ENCODE measurements at regions not wholly inside any gene's neighbourhood (a gene's known extent, or its start where the extent isn't known, plus 50 kb on each side); places are given as distances from the start of the nearest gene placed in this dataset.

GRCh38 chr12:94775710-94776109 lies 125.4 kb upstream of the TMCC3 start:
- H3K27ac ChIP-seq: no peak overlapping the region
- TF ChIP-seq, protein P1, sequence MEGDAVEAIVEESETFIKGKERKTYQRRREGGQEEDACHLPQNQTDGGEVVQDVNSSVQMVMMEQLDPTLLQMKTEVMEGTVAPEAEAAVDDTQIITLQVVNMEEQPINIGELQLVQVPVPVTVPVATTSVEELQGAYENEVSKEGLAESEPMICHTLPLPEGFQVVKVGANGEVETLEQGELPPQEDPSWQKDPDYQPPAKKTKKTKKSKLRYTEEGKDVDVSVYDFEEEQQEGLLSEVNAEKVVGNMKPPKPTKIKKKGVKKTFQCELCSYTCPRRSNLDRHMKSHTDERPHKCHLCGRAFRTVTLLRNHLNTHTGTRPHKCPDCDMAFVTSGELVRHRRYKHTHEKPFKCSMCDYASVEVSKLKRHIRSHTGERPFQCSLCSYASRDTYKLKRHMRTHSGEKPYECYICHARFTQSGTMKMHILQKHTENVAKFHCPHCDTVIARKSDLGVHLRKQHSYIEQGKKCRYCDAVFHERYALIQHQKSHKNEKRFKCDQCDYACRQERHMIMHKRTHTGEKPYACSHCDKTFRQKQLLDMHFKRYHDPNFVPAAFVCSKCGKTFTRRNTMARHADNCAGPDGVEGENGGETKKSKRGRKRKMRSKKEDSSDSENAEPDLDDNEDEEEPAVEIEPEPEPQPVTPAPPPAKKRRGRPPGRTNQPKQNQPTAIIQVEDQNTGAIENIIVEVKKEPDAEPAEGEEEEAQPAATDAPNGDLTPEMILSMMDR (IDR thresholded peaks at IDR 0.05): no peak
- no peaks in the 10 kb centered on the region for H3K27me3 ChIP-seq
- H3K36me3 ChIP-seq: no peaks in the 10 kb centered on the region
- ATAC-seq: no peak
- DNase-seq: no peak
- no peaks in the 10 kb centered on the region for H3K9me3 ChIP-seq
- no peaks in the 10 kb centered on the region for H3K4me1 ChIP-seq
- no peak overlapping the region for H3K4me3 ChIP-seq
- intact Hi-C loops (cut with DNase I): no loop called here

GRCh38 chr12:94771741-94772140 lies 121.4 kb upstream of the TMCC3 start:
- H3K4me1 ChIP-seq: no peaks in the 10 kb centered on the region
- no peak overlapping the region for H3K4me3 ChIP-seq
- no peaks in the 10 kb centered on the region for H3K9me3 ChIP-seq
- ATAC-seq (no peak), DNase-seq (no peak)
- H3K27me3 ChIP-seq: no peaks in the 10 kb centered on the region
- H3K36me3 ChIP-seq: no peaks in the 10 kb centered on the region
- intact Hi-C loops (cut with DNase I): no loop called here
- TF ChIP-seq, protein P1 (IDR thresholded peaks at IDR 0.05): no peak
- no peak overlapping the region for H3K27ac ChIP-seq

- DNase-seq (no peak), ATAC-seq (no peak)
- TF ChIP-seq, protein P1 (IDR thresholded peaks at IDR 0.05): no peak
- no peaks in the 10 kb centered on the region for H3K27me3 ChIP-seq
- H3K4me3 ChIP-seq: no peak overlapping the region
- H3K9me3 ChIP-seq: no peaks in the 10 kb centered on the region
- no peaks in the 10 kb centered on the region for H3K4me1 ChIP-seq
- intact Hi-C loops (cut with DNase I): no loop called here
- no peaks in the 10 kb centered on the region for H3K36me3 ChIP-seq
- no peak overlapping the region for H3K27ac ChIP-seq
Measured at GRCh38 chr12:94771199-94771598, 120.8 kb upstream of the TMCC3 start.

GRCh38 chr12:94770791-94771190 lies 120.4 kb upstream of the TMCC3 start:
- no peaks in the 10 kb centered on the region for H3K36me3 ChIP-seq
- intact Hi-C loops (cut with DNase I): no loop called here
- H3K4me3 ChIP-seq: no peak overlapping the region
- TF ChIP-seq, protein P1 (IDR thresholded peaks at IDR 0.05): no peak
- no peak overlapping the region for H3K27ac ChIP-seq
- no peaks in the 10 kb centered on the region for H3K4me1 ChIP-seq
- no peaks in the 10 kb centered on the region for H3K9me3 ChIP-seq
- ATAC-seq (no peak), DNase-seq (no peak)
- H3K27me3 ChIP-seq: no peaks in the 10 kb centered on the region

GRCh38 chr12:94769776-94770759 lies 119.7 kb upstream of the TMCC3 start:
- ATAC-seq (no peak), DNase-seq (no peak)
- Histone ChIP-seq H3K36me3 (no peaks in the 10 kb centered on the region), H3K4me3 (no peak overlapping the region), H3K9me3 (no peaks in the 10 kb centered on the region), H3K27me3 (no peaks in the 10 kb centered on the region), H3K27ac (no peak overlapping the region), H3K4me1 (no peaks in the 10 kb centered on the region)
- TF ChIP-seq, protein P1 (IDR thresholded peaks at IDR 0.05): no peak
- intact Hi-C loops (cut with DNase I): loop anchor here (10.0 kb wide), 1 partner anchor 225 kb away; no protein-coding TSS in a partner anchor

Measured in upper lobe of right lung (tissue), 1 donor.